ENCODE measurements at regions not wholly inside any gene's neighbourhood (a gene's known extent, or its start where the extent isn't known, plus 50 kb on each side); places are given as distances from the start of the nearest gene placed in this dataset.
"Not testable (repeated sequence)": the region's sequence is repeated elsewhere in the genome, so short reads cannot be mapped to it uniquely, and the experiment has no call there.

GRCh38 chr5:62192958-62193357 is 113.0 kb upstream of the KIF2A start:
- no peak overlapping the region for H3K4me3 ChIP-seq (ENCODE audit: low read depth, low read length)
- no peak for TF ChIP-seq CTCF (IDR thresholded peaks at IDR 0.05; ENCODE audit: low read depth, low read length)

DNA sequence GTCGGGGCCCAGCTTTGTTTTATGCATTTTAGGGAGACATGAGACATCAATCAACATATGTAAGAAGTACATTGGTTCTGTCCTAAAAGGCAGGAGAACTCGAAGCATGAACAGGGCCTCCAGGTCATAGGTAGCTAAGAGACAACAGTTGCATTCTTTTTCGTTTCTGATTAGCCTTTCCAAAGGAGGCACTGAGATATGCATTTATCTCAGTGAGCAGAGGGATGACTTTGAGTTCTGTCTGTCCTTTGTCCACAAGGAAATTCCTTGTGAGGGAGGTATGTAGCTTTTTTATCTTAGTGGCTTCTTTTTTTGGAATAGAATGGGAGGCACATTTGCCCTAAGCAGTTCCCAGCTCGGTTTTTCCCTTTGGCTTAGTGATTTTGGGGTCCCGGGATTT is 109.5 kb upstream of the KIF2A start:
- not testable (repeated sequence) for H3K4me3 ChIP-seq (ENCODE audit: low read depth, low read length)

DNA sequence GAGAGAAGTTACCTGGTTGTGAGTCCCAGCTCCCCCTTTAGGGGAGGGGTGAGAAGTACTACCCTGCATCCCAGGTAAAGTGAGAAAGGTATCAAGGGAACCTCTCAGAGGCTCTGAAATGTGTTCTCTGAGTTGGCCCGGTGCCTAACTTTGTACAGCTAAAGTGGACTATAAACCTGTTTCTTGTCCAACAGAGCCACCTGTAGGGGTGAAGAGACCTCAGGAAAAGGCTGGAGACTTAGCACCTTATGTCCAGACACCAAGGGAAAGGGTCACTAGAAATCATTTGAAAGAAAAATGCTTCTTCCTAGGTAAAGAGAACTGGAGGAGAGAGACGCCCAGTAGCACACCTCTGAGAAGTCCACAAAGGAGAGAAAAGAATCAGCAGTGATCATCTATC is 108.3 kb upstream of the KIF2A start:
- no peak for TF ChIP-seq CTCF (IDR thresholded peaks at IDR 0.05; ENCODE audit: low read depth, low read length)

DNA sequence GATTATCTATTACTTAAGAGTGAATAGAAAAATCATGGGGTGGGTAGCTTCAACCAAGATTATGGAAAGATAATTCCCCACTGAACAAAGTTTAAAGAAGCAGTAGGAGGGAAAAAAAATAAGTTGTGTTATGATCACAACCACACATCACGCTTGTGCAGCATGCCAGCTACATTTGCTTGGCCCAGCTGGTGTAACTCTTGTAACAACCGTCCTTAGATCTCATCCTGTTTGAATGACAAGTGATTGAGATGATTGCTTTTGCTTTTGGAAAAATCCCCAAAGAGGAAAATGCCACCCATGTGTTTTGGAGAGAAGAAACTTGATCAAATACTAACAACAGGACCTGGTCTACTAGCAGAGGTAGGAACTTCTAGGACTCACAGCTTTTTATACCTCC is 107.6 kb upstream of the KIF2A start:
- no peak for TF ChIP-seq CTCF (IDR thresholded peaks at IDR 0.05; ENCODE audit: low read depth, low read length)

More for the DNA sequence above, 108.3 kb upstream of the KIF2A start:
- H3K4me3 ChIP-seq (ENCODE audit: low read depth, low read length): no peak overlapping the region

GRCh38 chr5:62199792-62200716 is 106.0 kb upstream of the KIF2A start:
- TF ChIP-seq CTCF (IDR thresholded peaks at IDR 0.05; ENCODE audit: low read depth, low read length): no peak
- no peak overlapping the region for H3K4me3 ChIP-seq (ENCODE audit: low read depth, low read length)

More for the DNA sequence above, 107.6 kb upstream of the KIF2A start:
- no peak overlapping the region for H3K4me3 ChIP-seq (ENCODE audit: low read depth, low read length)

- no peak overlapping the region for H3K4me3 ChIP-seq (ENCODE audit: low read depth, low read length)
- TF ChIP-seq CTCF (IDR thresholded peaks at IDR 0.05; ENCODE audit: low read depth, low read length): no peak
Observed at GRCh38 chr5:62206150-62206829, 99.7 kb upstream of the KIF2A start.

GRCh38 chr5:62208218-62208852 is 97.7 kb upstream of the KIF2A start:
- TF ChIP-seq CTCF (IDR thresholded peaks at IDR 0.05; ENCODE audit: low read depth, low read length): no peak
- no peak overlapping the region for H3K4me3 ChIP-seq (ENCODE audit: low read depth, low read length)

All from WI38 (cell line).